ENCODE measurements at regions not wholly inside any gene's neighbourhood (a gene's known extent, or its start where the extent isn't known, plus 50 kb on each side); places are given as distances from the start of the nearest gene placed in this dataset.

GRCh38 chr10:53079283-53079682 lies 306.7 kb upstream of the MBL2 start:
- H3K9me2 ChIP-seq (ENCODE audit: insufficient read depth, low read length), result no peaks in the 10 kb centered on the region
- H3K9me3 ChIP-seq (ENCODE audit: low read length), result no peaks in the 10 kb centered on the region
- H3K9ac ChIP-seq (ENCODE audit: low read length), result no peak overlapping the region
- H3K27me3 ChIP-seq (ENCODE audit: insufficient read depth, low read depth, low read length), result no peaks in the 10 kb centered on the region
- H4K20me1 ChIP-seq (ENCODE audit: insufficient read depth), result no peaks in the 10 kb centered on the region
- H3K36me3 ChIP-seq (ENCODE audit: insufficient read depth, low read length), result no peaks in the 10 kb centered on the region
- H3K79me2 ChIP-seq (replicated peaks; ENCODE audit: insufficient read depth, low read length), result no peaks in the 10 kb centered on the region
- H2AFZ ChIP-seq (ENCODE audit: low read depth, low read length), result no peak overlapping the region
- TF ChIP-seq EZH2 (IDR thresholded peaks at IDR 0.05; ENCODE audit: borderline replicate concordance, insufficient read depth, low read length, poor library complexity, severe bottlenecking) (no peak), POLR2AphosphoS5 (IDR thresholded peaks at IDR 0.05) (no peak), EP300 (conservative IDR thresholded peaks at IDR 0.05; ENCODE audit: poor library complexity, severe bottlenecking) (no peak), RAD21 (conservative IDR thresholded peaks at IDR 0.05) (no peak), TAF1 (IDR thresholded peaks at IDR 0.05; ENCODE audit: low read depth) (no peak), REST (IDR thresholded peaks at IDR 0.05; ENCODE audit: borderline replicate concordance) (no peak), MXI1 (conservative IDR thresholded peaks at IDR 0.05; ENCODE audit: poor library complexity, severe bottlenecking) (no peak), SMC3 (conservative IDR thresholded peaks at IDR 0.05; ENCODE audit: poor library complexity) (no peak), CTCF (IDR thresholded peaks at IDR 0.05; ENCODE audit: poor library complexity, severe bottlenecking) (no peak)
- H3K4me2 ChIP-seq (ENCODE audit: low read length), result no peak overlapping the region
- H3F3A ChIP-seq (ENCODE audit: insufficient read depth, low read length, poor library complexity, severe bottlenecking), result no peaks in the 10 kb centered on the region
- no peak overlapping the region for H3K27ac ChIP-seq (ENCODE audit: low read length)
- H3K4me3 ChIP-seq (ENCODE audit: low read length), result no peak overlapping the region

GRCh38 chr10:53076948-53077347 lies 304.4 kb upstream of the MBL2 start:
- Histone ChIP-seq H3K4me3 (ENCODE audit: low read length) (no peak overlapping the region), H3K27ac (ENCODE audit: low read length) (no peak overlapping the region), H3F3A (ENCODE audit: insufficient read depth, low read length, poor library complexity, severe bottlenecking) (no peaks in the 10 kb centered on the region), H3K9me3 (ENCODE audit: low read length) (no peaks in the 10 kb centered on the region), H3K79me2 (replicated peaks; ENCODE audit: insufficient read depth, low read length) (no peaks in the 10 kb centered on the region), H3K9me2 (ENCODE audit: insufficient read depth, low read length) (no peaks in the 10 kb centered on the region), H3K4me2 (ENCODE audit: low read length) (no peak overlapping the region), H3K36me3 (ENCODE audit: insufficient read depth, low read length) (no peaks in the 10 kb centered on the region), H2AFZ (ENCODE audit: low read depth, low read length) (no peak overlapping the region), H4K20me1 (ENCODE audit: insufficient read depth) (no peaks in the 10 kb centered on the region), H3K27me3 (ENCODE audit: insufficient read depth, low read depth, low read length) (no peaks in the 10 kb centered on the region), H3K9ac (ENCODE audit: low read length) (no peak overlapping the region)
- TF ChIP-seq POLR2AphosphoS5 (IDR thresholded peaks at IDR 0.05) (no peak), RAD21 (conservative IDR thresholded peaks at IDR 0.05) (no peak), EZH2 (IDR thresholded peaks at IDR 0.05; ENCODE audit: borderline replicate concordance, insufficient read depth, low read length, poor library complexity, severe bottlenecking) (no peak), SMC3 (conservative IDR thresholded peaks at IDR 0.05; ENCODE audit: poor library complexity) (no peak), EP300 (conservative IDR thresholded peaks at IDR 0.05; ENCODE audit: poor library complexity, severe bottlenecking) (no peak), TAF1 (IDR thresholded peaks at IDR 0.05; ENCODE audit: low read depth) (no peak), MXI1 (conservative IDR thresholded peaks at IDR 0.05; ENCODE audit: poor library complexity, severe bottlenecking) (no peak), REST (IDR thresholded peaks at IDR 0.05; ENCODE audit: borderline replicate concordance) (no peak), CTCF (IDR thresholded peaks at IDR 0.05; ENCODE audit: poor library complexity, severe bottlenecking) (no peak)
